PC-9 (cell line): ENCODE measurements at regions not wholly inside any gene's neighbourhood (a gene's known extent, or its start where the extent isn't known, plus 50 kb on each side); places are given as distances from the start of the nearest gene placed in this dataset.

Experiments
- BruUV-seq: library from RNA; stranded (reverse); fragments of 400-500 nt; replicated peaks from 2 replicates; lab custom pipeline; 2021; lab: Mats Ljungman, UMichigan
- CTCF ChIA-PET: fragments of 300-600 bp; sonication (Branson Sonifier 250); formaldehyde crosslinking; loops from one replicate; lab custom pipeline; 2022; ENCODE audit warnings: antibody characterized with exemption; lab: Charles Lee
- POLR2A ChIA-PET: fragments of 300-600 bp; sonication (Branson Sonifier 250); formaldehyde crosslinking; loops from one replicate; lab custom pipeline; 2022; ENCODE audit warnings: antibody characterized with exemption; ENCODE audit not compliant: unreplicated experiment; lab: Charles Lee
- DNase-seq, 2 experiments: peaks; one replicate each; pipeline versions ENCODE4 v3.0.0 to v3.0.0-alpha.2; 2015 to 2022; ENCODE audit warnings: mixed read lengths in 1 of 2
- H2AFZ ChIP-seq: fragments of 200-600 bp; sonication (generic); 2 replicates; pipeline ENCODE4 v1.8.1; 2017; ENCODE audit warnings: antibody characterized with exemption
- H3F3A ChIP-seq: fragments of 200-600 bp; sonication (generic); 2 replicates; pipeline ENCODE4 v1.8.1; 2017; ENCODE audit warnings: antibody characterized with exemption, mild to moderate bottlenecking, low read depth; ENCODE audit not compliant: insufficient read depth
- H3K27ac ChIP-seq: fragments of 200-600 bp; sonication (generic); 2 replicates; pipeline ENCODE4 v1.6.1; 2016; ENCODE audit warnings: mixed run types
- H3K27me3 ChIP-seq: fragments of 200-600 bp; sonication (generic); 2 replicates; pipeline ENCODE4 v1.6.1; 2016; ENCODE audit warnings: low read depth, mixed run types; ENCODE audit not compliant: insufficient read depth
- H3K36me3 ChIP-seq: fragments of 200-600 bp; sonication (generic); 2 replicates; pipeline ENCODE4 v1.6.1; 2016; ENCODE audit warnings: low read depth, mixed run types
- H3K4me1 ChIP-seq: fragments of 200-600 bp; sonication (generic); replicated peaks from 2 replicates; pipeline ENCODE4 v1.6.1; 2016; ENCODE audit warnings: mixed run types; ENCODE audit not compliant: insufficient read depth
- H3K4me2 ChIP-seq: fragments of 200-600 bp; sonication (generic); 2 replicates; pipeline ENCODE4 v1.6.1; 2017; ENCODE audit warnings: mixed run types
- H3K4me3 ChIP-seq: fragments of 200-600 bp; sonication (generic); 2 replicates; pipeline ENCODE4 v1.6.1; 2016; ENCODE audit warnings: mixed run types
- H3K79me2 ChIP-seq: fragments of 200-600 bp; sonication (generic); 2 replicates; pipeline ENCODE4 v1.6.1; 2017; ENCODE audit warnings: low read depth, mixed run types
- H3K9me2 ChIP-seq: fragments of 200-600 bp; sonication (generic); 2 replicates; pipeline ENCODE4 v1.8.1; 2017; ENCODE audit warnings: mild to moderate bottlenecking; ENCODE audit not compliant: insufficient read depth
- H3K9me3 ChIP-seq: fragments of 200-600 bp; sonication (generic); 2 replicates; pipeline ENCODE4 v1.8.1; 2016; ENCODE audit warnings: low read depth; ENCODE audit not compliant: insufficient read depth
- H4K20me1 ChIP-seq: fragments of 200-600 bp; sonication (generic); 2 replicates; pipeline ENCODE4 v1.8.1; 2017; ENCODE audit not compliant: insufficient read depth
- EZH2 ChIP-seq: fragments of 200-600 bp; sonication (generic); IDR thresholded peaks from 2 replicates; pipeline ENCODE4 v1.8.0; 2017; ENCODE audit warnings: antibody characterized with exemption, low read depth
- intact Hi-C: fragments of 100-400 bp; cut with micrococcal nuclease; formaldehyde crosslinking; loops from one replicate; pipeline ENCODE4 v1.10.0; 2022; ENCODE audit not compliant: unreplicated experiment
- TF ChIP-seq, protein P1 (sequence below): fragments of 200-600 bp; sonication (generic); conservative IDR thresholded peaks from 2 replicates; pipeline ENCODE4 v1.6.1; 2017; ENCODE audit warnings: mixed run types, antibody characterized with exemption, mild to moderate bottlenecking, moderate library complexity

DNA sequence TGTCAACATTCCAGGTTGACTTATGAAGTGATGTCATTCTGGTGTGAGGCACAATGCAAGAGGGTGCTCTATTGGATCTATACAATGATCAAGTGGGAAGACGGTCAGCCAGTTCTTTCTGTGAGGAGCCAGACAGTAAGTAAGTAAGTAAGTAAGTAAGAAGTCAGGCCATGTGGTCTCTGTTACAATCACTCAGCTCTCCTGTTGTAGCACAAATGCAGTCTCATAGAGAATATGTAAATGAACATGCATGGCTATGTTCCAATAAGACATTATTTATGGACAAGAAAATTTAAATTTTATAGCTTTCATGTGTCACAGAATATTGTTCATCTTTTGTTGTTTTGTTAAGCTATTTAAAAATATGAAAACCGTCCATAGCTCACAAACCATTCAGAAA, 399.7 kb downstream of the BTBD3 start:
- no peaks in the 10 kb centered on the region for H3K27me3 ChIP-seq
- BruUV-seq = no TSS peak
- POLR2A ChIA-PET = no interaction called here
- no peaks in the 10 kb centered on the region for H4K20me1 ChIP-seq
- peaks cover 3% of the 10 kb centered on the region; the same call in 1 of the 2 replicates for H3K9me3 ChIP-seq
- DNase-seq = no peak
- no peak overlapping the region for H2AFZ ChIP-seq
- no peaks in the 10 kb centered on the region for H3K4me1 ChIP-seq
- no peak overlapping the region for H3K4me3 ChIP-seq
- H3K27ac ChIP-seq = no peak overlapping the region
- H3K36me3 ChIP-seq = no peaks in the 10 kb centered on the region
- TF ChIP-seq EZH2 = no peak
- TF ChIP-seq, protein P1, sequence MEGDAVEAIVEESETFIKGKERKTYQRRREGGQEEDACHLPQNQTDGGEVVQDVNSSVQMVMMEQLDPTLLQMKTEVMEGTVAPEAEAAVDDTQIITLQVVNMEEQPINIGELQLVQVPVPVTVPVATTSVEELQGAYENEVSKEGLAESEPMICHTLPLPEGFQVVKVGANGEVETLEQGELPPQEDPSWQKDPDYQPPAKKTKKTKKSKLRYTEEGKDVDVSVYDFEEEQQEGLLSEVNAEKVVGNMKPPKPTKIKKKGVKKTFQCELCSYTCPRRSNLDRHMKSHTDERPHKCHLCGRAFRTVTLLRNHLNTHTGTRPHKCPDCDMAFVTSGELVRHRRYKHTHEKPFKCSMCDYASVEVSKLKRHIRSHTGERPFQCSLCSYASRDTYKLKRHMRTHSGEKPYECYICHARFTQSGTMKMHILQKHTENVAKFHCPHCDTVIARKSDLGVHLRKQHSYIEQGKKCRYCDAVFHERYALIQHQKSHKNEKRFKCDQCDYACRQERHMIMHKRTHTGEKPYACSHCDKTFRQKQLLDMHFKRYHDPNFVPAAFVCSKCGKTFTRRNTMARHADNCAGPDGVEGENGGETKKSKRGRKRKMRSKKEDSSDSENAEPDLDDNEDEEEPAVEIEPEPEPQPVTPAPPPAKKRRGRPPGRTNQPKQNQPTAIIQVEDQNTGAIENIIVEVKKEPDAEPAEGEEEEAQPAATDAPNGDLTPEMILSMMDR = no peak
- H3F3A ChIP-seq = no peaks in the 10 kb centered on the region
- H3K9me2 ChIP-seq = no peaks in the 10 kb centered on the region
- CTCF ChIA-PET = interaction anchor here (0.6 kb wide), 1 partner anchor 448 kb away, joined by 3 read pairs; no protein-coding TSS in a partner anchor
- intact Hi-C loops = no loop called here
- H3K79me2 ChIP-seq = no peaks in the 10 kb centered on the region
- no peak overlapping the region for H3K4me2 ChIP-seq

DNA sequence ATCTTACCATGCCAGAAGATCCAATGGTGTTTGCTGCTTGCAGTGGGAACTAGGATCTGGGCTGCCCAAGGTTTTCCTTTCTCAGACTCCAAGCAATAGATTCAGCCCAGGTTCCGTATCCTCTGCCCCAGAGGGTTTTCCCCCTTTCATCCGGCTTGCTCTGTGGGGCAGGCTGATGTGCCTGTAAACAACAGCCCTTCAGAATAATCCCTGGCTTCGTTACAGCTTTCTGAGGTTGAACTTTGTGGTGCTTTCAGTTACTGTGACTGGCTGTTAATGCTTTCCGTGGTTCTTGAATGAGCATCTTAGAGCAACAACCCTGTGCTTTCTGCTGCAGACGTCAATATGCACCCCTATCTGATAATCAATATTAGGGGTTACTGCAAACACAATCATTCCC, 400.4 kb downstream of the BTBD3 start:
- Histone ChIP-seq H4K20me1 (no peaks in the 10 kb centered on the region), H3K4me3 (no peak overlapping the region), H3K27me3 (no peaks in the 10 kb centered on the region), H3K4me2 (no peak overlapping the region), H3K79me2 (no peaks in the 10 kb centered on the region), H3K9me2 (no peaks in the 10 kb centered on the region), H3K4me1 (no peaks in the 10 kb centered on the region), H2AFZ (no peak overlapping the region; the same call in 1 of the 2 replicates), H3F3A (no peaks in the 10 kb centered on the region), H3K36me3 (no peaks in the 10 kb centered on the region), H3K27ac (no peak overlapping the region), H3K9me3 (peaks cover 3% of the 10 kb centered on the region; the same call in 1 of the 2 replicates)
- DNase-seq = no peak
- intact Hi-C loops = no loop called here
- ChIA-PET POLR2A (no interaction called here), CTCF (no interaction called here)
- BruUV-seq = no TSS peak
- TF ChIP-seq, protein P1 = no peak
- no peak for TF ChIP-seq EZH2

DNA sequence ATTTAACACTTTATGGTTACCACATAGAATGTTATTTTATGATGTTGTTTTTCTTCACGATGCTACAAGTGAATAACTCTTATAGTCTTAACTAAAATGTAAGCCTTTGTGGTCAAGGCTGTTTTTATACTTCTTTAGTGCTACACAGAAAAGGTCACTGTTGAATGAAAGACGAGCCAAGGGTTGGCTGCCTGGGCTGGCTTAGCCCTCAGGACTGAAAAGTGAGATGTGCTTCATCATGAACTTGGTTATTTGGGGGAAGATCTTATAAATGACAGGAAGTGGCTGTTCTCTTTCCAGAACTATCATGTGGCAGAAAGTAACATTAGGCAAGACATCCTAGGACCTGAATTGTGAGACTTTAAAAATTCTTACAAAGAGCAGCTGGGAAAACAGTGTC, 404.0 kb downstream of the BTBD3 start:
- DNase-seq = no peak
- BruUV-seq = no TSS peak

More for the DNA sequence above, 404.0 kb downstream of the BTBD3 start:
- Histone ChIP-seq H3K9me3 (peaks cover 3% of the 10 kb centered on the region; the same call in 1 of the 2 replicates), H3K9me2 (no peaks in the 10 kb centered on the region), H3K27ac (no peak overlapping the region), H3K36me3 (no peaks in the 10 kb centered on the region), H3K4me1 (no peaks in the 10 kb centered on the region), H3K79me2 (no peaks in the 10 kb centered on the region), H3K4me2 (no peak overlapping the region), H3K4me3 (no peak overlapping the region), H4K20me1 (no peaks in the 10 kb centered on the region), H2AFZ (no peak overlapping the region), H3F3A (no peaks in the 10 kb centered on the region), H3K27me3 (no peaks in the 10 kb centered on the region)
- TF ChIP-seq, protein P1 = no peak
- no peak for TF ChIP-seq EZH2
- intact Hi-C loops = no loop called here
- ChIA-PET CTCF (no interaction called here), POLR2A (no interaction called here)
